ENCODE measurements at regions not wholly inside any gene's neighbourhood (a gene's known extent, or its start where the extent isn't known, plus 50 kb on each side); places are given as distances from the start of the nearest gene placed in this dataset.

DNA sequence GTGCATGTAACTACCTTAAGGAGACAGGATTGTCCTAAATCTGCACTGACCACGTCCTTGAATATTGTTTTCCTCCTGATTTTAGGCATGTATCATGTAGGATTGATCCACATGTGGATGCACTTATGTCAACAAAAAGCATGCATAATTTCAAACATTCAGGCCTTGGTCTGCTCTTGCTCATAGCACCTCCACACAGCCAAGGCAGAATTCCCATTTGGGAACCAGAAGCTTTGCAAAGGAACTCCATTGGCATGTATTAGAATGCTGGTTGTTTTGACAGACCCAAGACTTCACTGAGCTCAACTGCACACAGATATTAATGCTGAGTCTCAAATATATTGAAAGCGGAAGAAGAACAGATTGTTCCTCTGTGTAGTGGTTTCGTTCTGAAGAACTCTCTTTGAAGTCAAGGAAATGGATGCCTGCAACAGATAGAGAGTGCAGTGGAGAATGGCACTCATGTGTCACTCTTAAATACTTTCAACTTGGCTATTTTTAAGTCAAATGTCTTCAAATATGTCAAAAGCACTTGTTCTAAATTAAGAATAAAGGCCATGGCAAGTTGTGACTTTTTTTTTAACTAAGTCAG, 387.6 kb downstream of the LTN1 start:
- H3K9ac ChIP-seq (ENCODE audit: insufficient read depth in 1 of 2, low read depth in 2 of 2, low read length in 2 of 2): no peak overlapping the region
- no peak overlapping the region for H3K4me3 ChIP-seq
- H3K27ac ChIP-seq (ENCODE audit: extremely low read depth, low read depth, low read length): no peak overlapping the region
- no peaks in the 10 kb centered on the region for H3K4me1 ChIP-seq (replicated peaks in 1 of 2; ENCODE audit: control insufficient read depth in 2 of 2, insufficient read depth in 2 of 2, low read length in 2 of 2)
- in situ Hi-C loops (cut with MboI) (no loop called here), intact Hi-C loops (cut with micrococcal nuclease) (no loop called here)
- ATAC-seq (no peak), DNase-seq (ENCODE audit: extremely low read depth in 1 of 4, low spot score in 3 of 4) (no peak), FAIRE-seq (no peak)
- no peaks in the 10 kb centered on the region; the same call in 1 of the 2 replicates for H3K9me3 ChIP-seq (replicated peaks; ENCODE audit: control insufficient read depth, insufficient read depth, low read depth, low read length)
- H3K27me3 ChIP-seq (ENCODE audit: control insufficient read depth in 2 of 2, insufficient read depth in 2 of 2, low read length in 2 of 2): no peaks in the 10 kb centered on the region
- POLR2A ChIA-PET: no interaction called here
- H2AFZ ChIP-seq (ENCODE audit: low read depth, low read length): no peak overlapping the region
- no peak overlapping the region for H3K4me2 ChIP-seq (ENCODE audit: insufficient read depth, low read length)
- WGBS (ENCODE audit: insufficient coverage, low coverage, missing lambda C conversion rate): 0% methylated on average over 3 of the region's 3 CpGs
- H4K20me1 ChIP-seq (replicated peaks; ENCODE audit: control insufficient read depth, insufficient read depth, low read length): no peaks in the 10 kb centered on the region
- no peaks in the 10 kb centered on the region for H3K36me3 ChIP-seq (ENCODE audit: control insufficient read depth, insufficient read depth, low read length)
- no TSS peak for BruUV-seq (replicated peaks)
- no peaks in the 10 kb centered on the region for H3K9me1 ChIP-seq (ENCODE audit: control insufficient read depth, insufficient read depth, low read length)
- CTCF ChIA-PET (ENCODE audit: low intra/inter-chr PET ratio): no interaction called here
- TF ChIP-seq ZNF76 (CRISPR knock-in tag; IDR thresholded peaks at IDR 0.05; ENCODE audit: borderline replicate concordance): no peak
- no peak for TF ChIP-seq NR1H2 (CRISPR knock-in tag; IDR thresholded peaks at IDR 0.05)
- TF ChIP-seq ZNF668 (CRISPR knock-in tag; IDR thresholded peaks at IDR 0.05): no peak
- TF ChIP-seq, protein P1, sequence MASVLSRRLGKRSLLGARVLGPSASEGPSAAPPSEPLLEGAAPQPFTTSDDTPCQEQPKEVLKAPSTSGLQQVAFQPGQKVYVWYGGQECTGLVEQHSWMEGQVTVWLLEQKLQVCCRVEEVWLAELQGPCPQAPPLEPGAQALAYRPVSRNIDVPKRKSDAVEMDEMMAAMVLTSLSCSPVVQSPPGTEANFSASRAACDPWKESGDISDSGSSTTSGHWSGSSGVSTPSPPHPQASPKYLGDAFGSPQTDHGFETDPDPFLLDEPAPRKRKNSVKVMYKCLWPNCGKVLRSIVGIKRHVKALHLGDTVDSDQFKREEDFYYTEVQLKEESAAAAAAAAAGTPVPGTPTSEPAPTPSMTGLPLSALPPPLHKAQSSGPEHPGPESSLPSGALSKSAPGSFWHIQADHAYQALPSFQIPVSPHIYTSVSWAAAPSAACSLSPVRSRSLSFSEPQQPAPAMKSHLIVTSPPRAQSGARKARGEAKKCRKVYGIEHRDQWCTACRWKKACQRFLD (CRISPR knock-in tag; IDR thresholded peaks at IDR 0.05): no peak
- no peak for TF ChIP-seq L3MBTL2 (IDR thresholded peaks at IDR 0.05)
- TF ChIP-seq, protein P2, sequence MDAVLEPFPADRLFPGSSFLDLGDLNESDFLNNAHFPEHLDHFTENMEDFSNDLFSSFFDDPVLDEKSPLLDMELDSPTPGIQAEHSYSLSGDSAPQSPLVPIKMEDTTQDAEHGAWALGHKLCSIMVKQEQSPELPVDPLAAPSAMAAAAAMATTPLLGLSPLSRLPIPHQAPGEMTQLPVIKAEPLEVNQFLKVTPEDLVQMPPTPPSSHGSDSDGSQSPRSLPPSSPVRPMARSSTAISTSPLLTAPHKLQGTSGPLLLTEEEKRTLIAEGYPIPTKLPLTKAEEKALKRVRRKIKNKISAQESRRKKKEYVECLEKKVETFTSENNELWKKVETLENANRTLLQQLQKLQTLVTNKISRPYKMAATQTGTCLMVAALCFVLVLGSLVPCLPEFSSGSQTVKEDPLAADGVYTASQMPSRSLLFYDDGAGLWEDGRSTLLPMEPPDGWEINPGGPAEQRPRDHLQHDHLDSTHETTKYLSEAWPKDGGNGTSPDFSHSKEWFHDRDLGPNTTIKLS (IDR thresholded peaks at IDR 0.05; ENCODE audit: borderline replicate concordance, low read depth): no peak
- TF ChIP-seq ZNF212 (CRISPR knock-in tag; IDR thresholded peaks at IDR 0.05): no peak
- TF ChIP-seq, protein P3, sequence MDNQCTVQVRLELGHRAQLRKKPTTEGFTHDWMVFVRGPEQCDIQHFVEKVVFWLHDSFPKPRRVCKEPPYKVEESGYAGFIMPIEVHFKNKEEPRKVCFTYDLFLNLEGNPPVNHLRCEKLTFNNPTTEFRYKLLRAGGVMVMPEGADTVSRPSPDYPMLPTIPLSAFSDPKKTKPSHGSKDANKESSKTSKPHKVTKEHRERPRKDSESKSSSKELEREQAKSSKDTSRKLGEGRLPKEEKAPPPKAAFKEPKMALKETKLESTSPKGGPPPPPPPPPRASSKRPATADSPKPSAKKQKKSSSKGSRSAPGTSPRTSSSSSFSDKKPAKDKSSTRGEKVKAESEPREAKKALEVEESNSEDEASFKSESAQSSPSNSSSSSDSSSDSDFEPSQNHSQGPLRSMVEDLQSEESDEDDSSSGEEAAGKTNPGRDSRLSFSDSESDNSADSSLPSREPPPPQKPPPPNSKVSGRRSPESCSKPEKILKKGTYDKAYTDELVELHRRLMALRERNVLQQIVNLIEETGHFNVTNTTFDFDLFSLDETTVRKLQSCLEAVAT (IDR thresholded peaks at IDR 0.05): no peak
- no peak for TF ChIP-seq ZNF197 (CRISPR knock-in tag; IDR thresholded peaks at IDR 0.05; ENCODE audit: low read depth)
- no peak for TF ChIP-seq JUNB (CRISPR knock-in tag; conservative IDR thresholded peaks at IDR 0.05)
- no peak for TF ChIP-seq HMGN3 (IDR thresholded peaks at IDR 0.05; ENCODE audit: borderline replicate concordance, extremely low read depth, insufficient read length, low read depth, low read length)
- TF ChIP-seq, protein P4, sequence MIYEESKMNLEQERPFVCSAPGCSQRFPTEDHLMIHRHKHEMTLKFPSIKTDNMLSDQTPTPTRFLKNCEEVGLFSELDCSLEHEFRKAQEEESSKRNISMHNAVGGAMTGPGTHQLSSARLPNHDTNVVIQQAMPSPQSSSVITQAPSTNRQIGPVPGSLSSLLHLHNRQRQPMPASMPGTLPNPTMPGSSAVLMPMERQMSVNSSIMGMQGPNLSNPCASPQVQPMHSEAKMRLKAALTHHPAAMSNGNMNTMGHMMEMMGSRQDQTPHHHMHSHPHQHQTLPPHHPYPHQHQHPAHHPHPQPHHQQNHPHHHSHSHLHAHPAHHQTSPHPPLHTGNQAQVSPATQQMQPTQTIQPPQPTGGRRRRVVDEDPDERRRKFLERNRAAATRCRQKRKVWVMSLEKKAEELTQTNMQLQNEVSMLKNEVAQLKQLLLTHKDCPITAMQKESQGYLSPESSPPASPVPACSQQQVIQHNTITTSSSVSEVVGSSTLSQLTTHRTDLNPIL (CRISPR knock-in tag; IDR thresholded peaks at IDR 0.05): no peak
- TF ChIP-seq ZNF121 (CRISPR knock-in tag; conservative IDR thresholded peaks at IDR 0.05): no peak
- TF ChIP-seq, protein P5, sequence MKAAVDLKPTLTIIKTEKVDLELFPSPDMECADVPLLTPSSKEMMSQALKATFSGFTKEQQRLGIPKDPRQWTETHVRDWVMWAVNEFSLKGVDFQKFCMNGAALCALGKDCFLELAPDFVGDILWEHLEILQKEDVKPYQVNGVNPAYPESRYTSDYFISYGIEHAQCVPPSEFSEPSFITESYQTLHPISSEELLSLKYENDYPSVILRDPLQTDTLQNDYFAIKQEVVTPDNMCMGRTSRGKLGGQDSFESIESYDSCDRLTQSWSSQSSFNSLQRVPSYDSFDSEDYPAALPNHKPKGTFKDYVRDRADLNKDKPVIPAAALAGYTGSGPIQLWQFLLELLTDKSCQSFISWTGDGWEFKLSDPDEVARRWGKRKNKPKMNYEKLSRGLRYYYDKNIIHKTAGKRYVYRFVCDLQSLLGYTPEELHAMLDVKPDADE (conservative IDR thresholded peaks at IDR 0.05; ENCODE audit: control insufficient read depth, low read depth, low read length): no peak
- no peak for TF ChIP-seq CXXC5 (CRISPR knock-in tag; IDR thresholded peaks at IDR 0.05)
- H3K79me2 ChIP-seq (ENCODE audit: control insufficient read depth, insufficient read depth, low read length): no peaks in the 10 kb centered on the region
